Liver (tissue), 8 donors: ENCODE measurements at regions not wholly inside any gene's neighbourhood (a gene's known extent, or its start where the extent isn't known, plus 50 kb on each side); places are given as distances from the start of the nearest gene placed in this dataset.

ENCODE experiments used
- DNase-seq: peaks from one replicate; pipeline ENCODE4 v3.0.0-alpha.2; 2017; ENCODE audit warnings: low spot score
- H3K27ac ChIP-seq, 2 donors: one replicate each; pipeline ENCODE4 v1.7.0; 2013; ENCODE audit warnings: inconsistent platforms in 2 of 2, low read length in 2 of 2, control low read depth in 1 of 2, low read depth in 1 of 2, mild to moderate bottlenecking in 1 of 2
- H3K27me3 ChIP-seq, 4 donors: one replicate each; pipeline versions ENCODE4 v1.6.1 to v1.7.0; 2013; ENCODE audit warnings: low read length in 3 of 4, inconsistent platforms in 1 of 4, mild to moderate bottlenecking in 1 of 4, moderate library complexity in 1 of 4; ENCODE audit not compliant: control insufficient read depth in 4 of 4, insufficient read depth in 4 of 4
- H3K36me3 ChIP-seq, 4 donors: one replicate each; pipeline versions ENCODE4 v1.6.1 to v1.7.0; 2013; ENCODE audit warnings: low read length in 3 of 4, mild to moderate bottlenecking in 3 of 4, low read depth in 1 of 4, moderate library complexity in 1 of 4; ENCODE audit not compliant: control insufficient read depth in 4 of 4, insufficient read depth in 3 of 4
- H3K4me1 ChIP-seq, 4 donors: one replicate each; pipeline versions ENCODE4 v1.6.1 to v1.7.0; 2013; ENCODE audit warnings: low read length in 3 of 4, mild to moderate bottlenecking in 3 of 4, moderate library complexity in 1 of 4; ENCODE audit not compliant: control insufficient read depth in 4 of 4, insufficient read depth in 4 of 4
- H3K4me3 ChIP-seq, 3 donors: one replicate each; pipeline versions ENCODE4 v1.6.1 to v1.7.0; 2013; ENCODE audit warnings: low read length in 3 of 3, control low read depth in 1 of 3, low read depth in 1 of 3, mild to moderate bottlenecking in 1 of 3
- H3K9ac ChIP-seq, 2 donors: one replicate each; pipeline ENCODE4 v1.7.0; 2013; ENCODE audit warnings: low read length in 2 of 2, mild to moderate bottlenecking in 2 of 2, moderate library complexity in 2 of 2, control low read depth in 1 of 2, low read depth in 1 of 2
- H3K9me3 ChIP-seq, 4 donors: one replicate each; pipeline versions ENCODE4 v1.6.1 to v1.7.0; 2013; ENCODE audit warnings: low read length in 3 of 4; ENCODE audit not compliant: control insufficient read depth in 4 of 4
- EGR1 ChIP-seq, 2 donors: IDR thresholded peaks; 2 replicates each; pipeline ENCODE4 v1.6.1; 2016 to 2018; ENCODE audit warnings: antibody characterized with exemption in 2 of 2, low read depth in 2 of 2
- FOXA1 ChIP-seq: IDR thresholded peaks from 2 replicates; pipeline ENCODE4 v1.6.1; 2016; ENCODE audit warnings: antibody characterized with exemption
- FOXA2 ChIP-seq: IDR thresholded peaks from 2 replicates; pipeline ENCODE4 v1.6.1; 2016; ENCODE audit warnings: antibody characterized with exemption
- GABPA ChIP-seq, 2 donors: IDR thresholded peaks in 1 of 2; conservative IDR thresholded peaks in 1 of 2; 2 replicates each; pipeline ENCODE4 v1.6.1; 2016; ENCODE audit warnings: antibody characterized with exemption in 2 of 2, mild to moderate bottlenecking in 1 of 2, moderate library complexity in 1 of 2
- HNF4A ChIP-seq, 2 donors: conservative IDR thresholded peaks; 2 replicates each; pipeline ENCODE4 v1.6.1; 2016; ENCODE audit warnings: antibody characterized with exemption in 2 of 2, mild to moderate bottlenecking in 2 of 2
- HNF4G ChIP-seq: IDR thresholded peaks from 2 replicates; pipeline ENCODE4 v1.6.1; 2016; ENCODE audit warnings: antibody characterized with exemption
- JUND ChIP-seq, 2 donors: IDR thresholded peaks; 2 replicates each; pipeline ENCODE4 v1.6.1; 2016; ENCODE audit warnings: antibody characterized with exemption in 2 of 2
- NR2F2 ChIP-seq: IDR thresholded peaks from 2 replicates; pipeline ENCODE4 v1.6.1; 2016; ENCODE audit warnings: antibody characterized with exemption
- RAD21 ChIP-seq, 2 donors: IDR thresholded peaks; 2 replicates each; pipeline ENCODE4 v1.6.1; 2016; ENCODE audit warnings: antibody characterized with exemption in 2 of 2, mild to moderate bottlenecking in 2 of 2
- RXRA ChIP-seq, 2 donors: IDR thresholded peaks; 2 replicates each; pipeline ENCODE4 v1.6.1; 2017 to 2018; ENCODE audit warnings: antibody characterized with exemption in 2 of 2, mild to moderate bottlenecking in 1 of 2
- SP1 ChIP-seq: IDR thresholded peaks from 2 replicates; pipeline ENCODE4 v1.6.1; 2018; ENCODE audit warnings: antibody characterized with exemption, mild to moderate bottlenecking
- TAF1 ChIP-seq: conservative IDR thresholded peaks from 2 replicates; pipeline ENCODE4 v1.6.1; 2016; ENCODE audit warnings: antibody characterized with exemption, mild to moderate bottlenecking
- YY1 ChIP-seq: IDR thresholded peaks from 2 replicates; pipeline ENCODE4 v1.6.1; 2016; ENCODE audit warnings: antibody characterized with exemption, mild to moderate bottlenecking
- WGBS: extraction: QIAGEN DNeasy Blood & Tissue Kit; methylation state at CpG from one replicate; pipeline ENCODE4 v1.1.7; 2013; 5-methylcytosine and 5-hydroxymethylcytosine counted together
- TF ChIP-seq, protein P1 (sequence below): IDR thresholded peaks from 2 replicates; pipeline ENCODE4 v1.6.1; 2016; ENCODE audit warnings: antibody characterized with exemption
- TF ChIP-seq, protein P2 (sequence below): fragments of 150-350 bp; IDR thresholded peaks from 2 replicates; pipeline ENCODE4 v1.5.1; 2017; ENCODE audit warnings: improper control_type of control experiment, low read depth, low read length; ENCODE audit not compliant: missing input control
- TF ChIP-seq, protein P3 (sequence below): IDR thresholded peaks from 2 replicates; pipeline ENCODE4 v1.6.1; 2016; ENCODE audit warnings: antibody characterized with exemption
- TF ChIP-seq, protein P4 (sequence below): IDR thresholded peaks from 2 replicates; pipeline ENCODE4 v1.6.1; 2016; ENCODE audit warnings: antibody characterized with exemption, mild to moderate bottlenecking
- donor health status: healthy.
- donor health status: healthy.
- donor health status: healthy.
- donor health status: healthy.
- donor health status: healthy.

DNA sequence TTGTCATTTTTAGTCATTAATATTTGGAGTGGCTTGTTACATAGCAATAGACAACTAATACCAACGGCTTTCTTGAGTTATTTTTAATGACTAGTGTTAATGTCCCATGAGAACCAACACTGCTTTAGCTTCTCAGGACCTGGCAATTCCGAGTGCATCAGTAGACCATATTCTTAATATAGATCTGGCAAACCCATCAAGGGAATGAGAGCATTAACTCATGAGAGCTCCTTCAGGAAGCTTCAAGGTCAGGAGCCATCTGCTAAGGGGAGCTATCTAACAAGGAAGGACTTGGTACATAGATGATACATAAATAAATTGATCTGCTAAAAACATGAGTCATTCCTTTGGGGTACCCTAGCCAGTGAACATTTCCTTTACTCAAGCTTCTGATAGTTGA, 122.6 kb upstream of the EPHA3 start:
- 49% methylated on average over 2 of the region's 2 CpGs for WGBS
- DNase-seq, result no peak
- Histone ChIP-seq H3K36me3 (no peaks in the 10 kb centered on the region), H3K27ac (no peak overlapping the region), H3K9ac (no peak overlapping the region), H3K9me3 (no peaks in the 10 kb centered on the region), H3K4me1 (no peaks in the 10 kb centered on the region), H3K27me3 (no peaks in the 10 kb centered on the region), H3K4me3 (no peak overlapping the region)
- TF ChIP-seq, protein P1, sequence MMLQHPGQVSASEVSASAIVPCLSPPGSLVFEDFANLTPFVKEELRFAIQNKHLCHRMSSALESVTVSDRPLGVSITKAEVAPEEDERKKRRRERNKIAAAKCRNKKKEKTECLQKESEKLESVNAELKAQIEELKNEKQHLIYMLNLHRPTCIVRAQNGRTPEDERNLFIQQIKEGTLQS, result no peak
- no peak for TF ChIP-seq FOXA2
- no peak for TF ChIP-seq GABPA (IDR thresholded peaks at IDR 0.05 in 1 of 2, conservative IDR thresholded peaks at IDR 0.05 in 1 of 2)
- TF ChIP-seq NR2F2, result no peak
- no peak for TF ChIP-seq YY1
- no peak for TF ChIP-seq HNF4G
- TF ChIP-seq EGR1 (IDR thresholded peaks at IDR 0.05; ENCODE audit: low read depth in 2 of 2), result no peak
- no peak for TF ChIP-seq HNF4A (conservative IDR thresholded peaks at IDR 0.05)
- TF ChIP-seq TAF1, result no peak
- no peak for TF ChIP-seq RAD21 (IDR thresholded peaks at IDR 0.05)
- TF ChIP-seq, protein P2, sequence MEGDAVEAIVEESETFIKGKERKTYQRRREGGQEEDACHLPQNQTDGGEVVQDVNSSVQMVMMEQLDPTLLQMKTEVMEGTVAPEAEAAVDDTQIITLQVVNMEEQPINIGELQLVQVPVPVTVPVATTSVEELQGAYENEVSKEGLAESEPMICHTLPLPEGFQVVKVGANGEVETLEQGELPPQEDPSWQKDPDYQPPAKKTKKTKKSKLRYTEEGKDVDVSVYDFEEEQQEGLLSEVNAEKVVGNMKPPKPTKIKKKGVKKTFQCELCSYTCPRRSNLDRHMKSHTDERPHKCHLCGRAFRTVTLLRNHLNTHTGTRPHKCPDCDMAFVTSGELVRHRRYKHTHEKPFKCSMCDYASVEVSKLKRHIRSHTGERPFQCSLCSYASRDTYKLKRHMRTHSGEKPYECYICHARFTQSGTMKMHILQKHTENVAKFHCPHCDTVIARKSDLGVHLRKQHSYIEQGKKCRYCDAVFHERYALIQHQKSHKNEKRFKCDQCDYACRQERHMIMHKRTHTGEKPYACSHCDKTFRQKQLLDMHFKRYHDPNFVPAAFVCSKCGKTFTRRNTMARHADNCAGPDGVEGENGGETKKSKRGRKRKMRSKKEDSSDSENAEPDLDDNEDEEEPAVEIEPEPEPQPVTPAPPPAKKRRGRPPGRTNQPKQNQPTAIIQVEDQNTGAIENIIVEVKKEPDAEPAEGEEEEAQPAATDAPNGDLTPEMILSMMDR, result no peak
- no peak for TF ChIP-seq FOXA1
- TF ChIP-seq JUND (IDR thresholded peaks at IDR 0.05), result no peak
- TF ChIP-seq SP1, result no peak
- no peak for TF ChIP-seq RXRA (IDR thresholded peaks at IDR 0.05)
- TF ChIP-seq, protein P3, sequence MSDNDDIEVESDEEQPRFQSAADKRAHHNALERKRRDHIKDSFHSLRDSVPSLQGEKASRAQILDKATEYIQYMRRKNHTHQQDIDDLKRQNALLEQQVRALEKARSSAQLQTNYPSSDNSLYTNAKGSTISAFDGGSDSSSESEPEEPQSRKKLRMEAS, result no peak
- TF ChIP-seq, protein P4, sequence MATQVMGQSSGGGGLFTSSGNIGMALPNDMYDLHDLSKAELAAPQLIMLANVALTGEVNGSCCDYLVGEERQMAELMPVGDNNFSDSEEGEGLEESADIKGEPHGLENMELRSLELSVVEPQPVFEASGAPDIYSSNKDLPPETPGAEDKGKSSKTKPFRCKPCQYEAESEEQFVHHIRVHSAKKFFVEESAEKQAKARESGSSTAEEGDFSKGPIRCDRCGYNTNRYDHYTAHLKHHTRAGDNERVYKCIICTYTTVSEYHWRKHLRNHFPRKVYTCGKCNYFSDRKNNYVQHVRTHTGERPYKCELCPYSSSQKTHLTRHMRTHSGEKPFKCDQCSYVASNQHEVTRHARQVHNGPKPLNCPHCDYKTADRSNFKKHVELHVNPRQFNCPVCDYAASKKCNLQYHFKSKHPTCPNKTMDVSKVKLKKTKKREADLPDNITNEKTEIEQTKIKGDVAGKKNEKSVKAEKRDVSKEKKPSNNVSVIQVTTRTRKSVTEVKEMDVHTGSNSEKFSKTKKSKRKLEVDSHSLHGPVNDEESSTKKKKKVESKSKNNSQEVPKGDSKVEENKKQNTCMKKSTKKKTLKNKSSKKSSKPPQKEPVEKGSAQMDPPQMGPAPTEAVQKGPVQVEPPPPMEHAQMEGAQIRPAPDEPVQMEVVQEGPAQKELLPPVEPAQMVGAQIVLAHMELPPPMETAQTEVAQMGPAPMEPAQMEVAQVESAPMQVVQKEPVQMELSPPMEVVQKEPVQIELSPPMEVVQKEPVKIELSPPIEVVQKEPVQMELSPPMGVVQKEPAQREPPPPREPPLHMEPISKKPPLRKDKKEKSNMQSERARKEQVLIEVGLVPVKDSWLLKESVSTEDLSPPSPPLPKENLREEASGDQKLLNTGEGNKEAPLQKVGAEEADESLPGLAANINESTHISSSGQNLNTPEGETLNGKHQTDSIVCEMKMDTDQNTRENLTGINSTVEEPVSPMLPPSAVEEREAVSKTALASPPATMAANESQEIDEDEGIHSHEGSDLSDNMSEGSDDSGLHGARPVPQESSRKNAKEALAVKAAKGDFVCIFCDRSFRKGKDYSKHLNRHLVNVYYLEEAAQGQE, result no peak

DNA sequence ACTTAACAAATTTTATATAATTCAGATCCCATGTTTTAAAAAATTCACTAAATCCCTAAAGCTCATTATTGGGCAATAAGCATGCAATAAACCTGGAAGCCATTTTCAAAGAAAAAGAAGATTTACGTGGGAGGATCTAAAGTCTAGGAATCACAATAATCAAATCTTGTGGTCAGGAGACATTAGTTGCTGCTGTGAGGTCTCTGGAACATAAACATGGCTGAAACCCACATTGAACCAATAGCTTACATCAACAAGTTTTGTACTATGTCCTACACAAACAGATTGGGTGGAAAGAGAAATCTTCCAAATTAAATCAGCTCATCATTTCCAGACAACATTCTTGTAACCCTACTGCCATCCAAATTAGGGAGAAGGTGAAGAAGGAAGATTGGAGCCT, 121.9 kb upstream of the EPHA3 start:
- Histone ChIP-seq H3K36me3 (no peaks in the 10 kb centered on the region), H3K27ac (no peak overlapping the region), H3K9me3 (no peaks in the 10 kb centered on the region), H3K4me3 (no peak overlapping the region), H3K27me3 (no peaks in the 10 kb centered on the region), H3K4me1 (no peaks in the 10 kb centered on the region), H3K9ac (no peak overlapping the region)
- 61% methylated on average over 1 of the region's 1 CpG for WGBS
- no peak for DNase-seq
- TF ChIP-seq YY1 (no peak), TAF1 (no peak), GABPA (IDR thresholded peaks at IDR 0.05 in 1 of 2, conservative IDR thresholded peaks at IDR 0.05 in 1 of 2) (no peak), RAD21 (IDR thresholded peaks at IDR 0.05) (no peak), SP1 (no peak), HNF4G (no peak), JUND (IDR thresholded peaks at IDR 0.05) (no peak), RXRA (IDR thresholded peaks at IDR 0.05) (no peak), FOXA2 (no peak), HNF4A (conservative IDR thresholded peaks at IDR 0.05) (no peak), EGR1 (IDR thresholded peaks at IDR 0.05; ENCODE audit: low read depth in 2 of 2) (no peak), NR2F2 (no peak)
- TF ChIP-seq, protein P1, result no peak
- TF ChIP-seq, protein P4, result no peak
- TF ChIP-seq, protein P3, result no peak
- TF ChIP-seq, protein P2, result no peak
